Sciatic nerve (tissue), 2 donors: ENCODE measurements at regions not wholly inside any gene's neighbourhood (a gene's known extent, or its start where the extent isn't known, plus 50 kb on each side); places are given as distances from the start of the nearest gene placed in this dataset.

Experiments used
- ATAC-seq: fragments of 200-7000 bp; cut with Tn5 transposase; one replicate; pipeline ENCODE4 v1.9.1; 2020; ENCODE audit warnings: mild to moderate bottlenecking, moderate library complexity
- DNase-seq: peaks from one replicate; pipeline ENCODE4 v3.0.0-alpha.2; 2020; ENCODE audit warnings: low spot score
- intact Hi-C: fragments of 100-400 bp; cut with DNase I; formaldehyde crosslinking; loops from one replicate; pipeline ENCODE4 v1.14.2; 2022
- donor health status: DM: no; HTN: no; CAD: no.
- donor health status: DM: no; HTN: no; CAD: no.

- no peak for DNase-seq
- intact Hi-C loops, result no loop called here
- ATAC-seq, result no peak
These were observed 207.3 kb downstream of the ARRDC4 start for GRCh38 chr15:98167722-98168268.

- DNase-seq (no peak), ATAC-seq (no peak)
- intact Hi-C loops, result no loop called here
These were observed 209.0 kb downstream of the ARRDC4 start for GRCh38 chr15:98169551-98169950.

GRCh38 chr15:98174286-98174685, 213.8 kb downstream of the ARRDC4 start:
- ATAC-seq (no peak), DNase-seq (no peak)
- intact Hi-C loops, result no loop called here

GRCh38 chr15:98174841-98175240, 214.3 kb downstream of the ARRDC4 start:
- ATAC-seq (no peak), DNase-seq (no peak)
- intact Hi-C loops, result no loop called here

- DNase-seq (peak; percentile 59), ATAC-seq (peak; percentile 94)
- intact Hi-C loops, result no loop called here
These were observed 217.6 kb downstream of the ARRDC4 start for GRCh38 chr15:98177966-98178592.

- ATAC-seq, result no peak
- intact Hi-C loops, result no loop called here
- no peak for DNase-seq
These were observed 218.4 kb downstream of the ARRDC4 start for GRCh38 chr15:98178861-98179260.

GRCh38 chr15:98187549-98187948, 227.0 kb downstream of the ARRDC4 start:
- DNase-seq (no peak), ATAC-seq (no peak)
- intact Hi-C loops, result no loop called here

GRCh38 chr15:98190914-98191313, 230.4 kb downstream of the ARRDC4 start:
- intact Hi-C loops, result no loop called here
- DNase-seq (no peak), ATAC-seq (no peak)

- DNase-seq, result no peak
- intact Hi-C loops, result no loop called here
- no peak for ATAC-seq
These were observed 235.3 kb downstream of the ARRDC4 start for GRCh38 chr15:98195796-98196195.

- DNase-seq (no peak), ATAC-seq (no peak)
- intact Hi-C loops, result no loop called here
These were observed 235.9 kb downstream of the ARRDC4 start for GRCh38 chr15:98196371-98196770.

GRCh38 chr15:98202256-98202655, 241.8 kb downstream of the ARRDC4 start:
- DNase-seq, result no peak
- no peak for ATAC-seq
- intact Hi-C loops, result no loop called here

GRCh38 chr15:98203872-98204660, 243.6 kb downstream of the ARRDC4 start:
- ATAC-seq (no peak), DNase-seq (no peak)
- intact Hi-C loops, result no loop called here

- intact Hi-C loops, result no loop called here
- no peak for DNase-seq
- ATAC-seq, result no peak
These were observed 247.4 kb downstream of the ARRDC4 start for GRCh38 chr15:98207928-98208327.

GRCh38 chr15:98213346-98213979, 253.0 kb downstream of the ARRDC4 start:
- intact Hi-C loops, result no loop called here
- DNase-seq, result no peak
- ATAC-seq, result no peak

GRCh38 chr15:98216166-98216565, 255.7 kb downstream of the ARRDC4 start:
- intact Hi-C loops, result no loop called here
- ATAC-seq, result no peak
- DNase-seq, result no peak

GRCh38 chr15:98217356-98217755, 256.9 kb downstream of the ARRDC4 start:
- DNase-seq (no peak), ATAC-seq (no peak)
- intact Hi-C loops, result no loop called here

GRCh38 chr15:98221144-98221543, 260.6 kb downstream of the ARRDC4 start:
- intact Hi-C loops, result no loop called here
- ATAC-seq, result no peak
- no peak for DNase-seq

GRCh38 chr15:98221577-98221976, 261.1 kb downstream of the ARRDC4 start:
- intact Hi-C loops, result no loop called here
- ATAC-seq, result no peak

GRCh38 chr15:98226149-98226548, 265.6 kb downstream of the ARRDC4 start:
- ATAC-seq (no peak), DNase-seq (no peak)
- intact Hi-C loops, result no loop called here

More at GRCh38 chr15:98221577-98221976, 261.1 kb downstream of the ARRDC4 start:
- no peak for DNase-seq

- DNase-seq (no peak), ATAC-seq (no peak)
- intact Hi-C loops, result no loop called here
These were observed 266.1 kb downstream of the ARRDC4 start for GRCh38 chr15:98226578-98226977.
